H1 (cell line): ENCODE measurements at regions not wholly inside any gene's neighbourhood (a gene's known extent, or its start where the extent isn't known, plus 50 kb on each side); places are given as distances from the start of the nearest gene placed in this dataset.

ENCODE experiments used
- CBX5 ChIP-seq: fragments of 300-800, 300-1000 bp; sonication (generic); IDR thresholded peaks from 2 replicates; pipeline ENCODE4 v1.7.1; 2016; ENCODE audit warnings: antibody characterized with exemption, low read length, low read depth
- CHD1 ChIP-seq: IDR thresholded peaks from 2 replicates; pipeline ENCODE4 v1.6.1; 2012; ENCODE audit warnings: low read depth, low read length, improper control_type of control experiment
- CTCF ChIP-seq, 3 experiments: IDR thresholded peaks; 1 replicate in 2 of 3; 2 replicates in 1 of 3; pipeline versions ENCODE4 v1.5.1 to v1.6.1; 2011; ENCODE audit warnings: low read length in 3 of 3, mild to moderate bottlenecking in 3 of 3, inconsistent platforms in 2 of 3, low read depth in 1 of 3, moderate library complexity in 1 of 3; ENCODE audit not compliant: insufficient read depth in 1 of 3; ENCODE audit errors: control extremely low read depth in 1 of 3
- EP300 ChIP-seq, 2 experiments: IDR thresholded peaks; 1 replicate in 1 of 2; 2 replicates in 1 of 2; pipeline ENCODE4 v1.6.1; 2011 to 2012; ENCODE audit warnings: low read depth in 2 of 2, low read length in 2 of 2, mild to moderate bottlenecking in 2 of 2, borderline replicate concordance in 1 of 2, inconsistent platforms in 1 of 2, moderate library complexity in 1 of 2
- EZH2 ChIP-seq: fragments of 200-600 bp; sonication (generic); IDR thresholded peaks from 2 replicates; pipeline ENCODE4 v1.7.1; 2012; ENCODE audit warnings: low read depth, mild to moderate bottlenecking, moderate library complexity, low read length, inconsistent platforms; ENCODE audit not compliant: severe bottlenecking
- KDM4A ChIP-seq: IDR thresholded peaks from one replicate; pipeline ENCODE4 v1.7.1; 2012; ENCODE audit warnings: low read depth, mild to moderate bottlenecking, moderate library complexity, low read length, inconsistent platforms; ENCODE audit not compliant: severe bottlenecking
- NANOG ChIP-seq: IDR thresholded peaks from 2 replicates; pipeline ENCODE4 v1.6.1; 2011; ENCODE audit warnings: low read length, low read depth, mild to moderate bottlenecking, inconsistent platforms; ENCODE audit not compliant: insufficient read depth, poor library complexity, severe bottlenecking
- SUZ12 ChIP-seq: fragments of 200-600 bp; sonication (generic); IDR thresholded peaks from 2 replicates; pipeline ENCODE4 v1.6.1; 2012; ENCODE audit warnings: mild to moderate bottlenecking, inconsistent platforms, low read length, moderate library complexity, mixed read lengths

DNA sequence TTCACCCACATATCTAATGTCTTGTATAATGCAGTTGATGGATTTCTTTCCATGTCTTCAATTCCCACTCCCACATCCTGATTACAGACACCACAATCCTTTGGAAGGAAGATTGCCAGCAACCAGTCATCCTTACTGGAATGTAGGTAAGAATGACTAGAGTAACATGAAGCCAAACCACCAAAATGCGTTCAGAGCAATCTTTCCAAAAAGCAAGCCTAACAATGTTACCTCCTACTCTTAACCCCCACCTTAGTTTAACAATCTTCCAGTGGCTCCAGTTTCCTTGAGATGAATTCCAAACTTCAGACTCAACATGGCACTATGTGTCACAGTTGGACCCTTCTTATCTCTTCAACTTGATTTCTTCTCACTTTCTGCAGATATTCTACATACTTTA lies 685.6 kb downstream of the DOK5 start (continued):
- TF ChIP-seq CTCF (IDR thresholded peaks at IDR 0.05; ENCODE audit: control extremely low read depth in 1 of 3, insufficient read depth in 1 of 3, low read depth in 1 of 3, low read length in 3 of 3) = no peak
- TF ChIP-seq KDM4A = no peak
- no peak for TF ChIP-seq CHD1
- no peak for TF ChIP-seq CBX5
- no peak for TF ChIP-seq SUZ12
- TF ChIP-seq EP300 (IDR thresholded peaks at IDR 0.05; ENCODE audit: borderline replicate concordance in 1 of 2, low read depth in 2 of 2, low read length in 2 of 2) = no peak
- TF ChIP-seq EZH2 = no peak
- TF ChIP-seq NANOG = no peak
- TF ChIP-seq, all 59 proteins: peak for 0
